GM19455 (cell line): ENCODE measurements at regions not wholly inside any gene's neighbourhood (a gene's known extent, or its start where the extent isn't known, plus 50 kb on each side); places are given as distances from the start of the nearest gene placed in this dataset.

Experiments used
- ATAC-seq: cut with Tn5 transposase; IDR thresholded peaks from one replicate; pipeline ENCODE4 v1.9.1; 2021; ENCODE audit not compliant: unreplicated experiment

DNA sequence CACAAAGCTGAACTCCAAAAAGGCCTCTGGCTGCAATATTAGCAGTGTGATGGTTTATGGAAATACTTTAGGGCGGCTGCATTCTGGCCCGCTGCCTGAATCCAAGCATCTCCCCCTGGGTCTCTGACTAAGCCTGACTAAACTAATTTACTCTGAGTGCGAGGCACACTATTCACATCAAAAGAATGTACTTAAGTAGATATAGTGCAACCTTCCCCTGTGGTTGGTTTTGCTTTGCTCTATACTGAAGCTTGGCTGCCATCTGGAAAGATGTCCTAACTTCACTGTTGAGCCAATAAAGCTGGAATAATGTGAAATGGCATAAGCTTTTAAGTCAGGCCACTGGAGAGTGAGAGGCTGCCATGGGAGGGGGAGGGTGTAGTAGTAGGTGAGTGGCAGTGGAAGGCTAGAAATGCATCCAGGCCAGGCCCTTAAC is 321.6 kb downstream of the AASDHPPT start:
- no peak for ATAC-seq

DNA sequence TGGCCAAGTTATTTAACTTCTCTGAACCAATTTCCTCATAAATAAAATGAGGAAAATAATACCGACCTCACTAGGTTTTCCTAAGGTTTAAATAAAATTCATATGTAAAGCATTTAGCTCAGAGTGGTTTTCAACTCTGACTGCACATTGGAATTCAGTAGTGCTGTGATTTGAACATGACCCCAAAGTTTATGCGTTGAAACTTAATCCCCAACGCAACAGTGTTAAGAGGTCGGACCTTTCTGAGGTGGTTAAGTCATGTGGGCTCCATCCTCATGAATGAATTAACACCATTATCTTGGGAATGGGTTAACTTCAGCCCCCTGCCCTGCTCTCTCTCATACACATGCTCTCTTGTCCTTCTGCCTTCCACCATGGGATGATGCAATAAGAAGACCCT is 322.2 kb downstream of the AASDHPPT start:
- no peak for ATAC-seq

DNA sequence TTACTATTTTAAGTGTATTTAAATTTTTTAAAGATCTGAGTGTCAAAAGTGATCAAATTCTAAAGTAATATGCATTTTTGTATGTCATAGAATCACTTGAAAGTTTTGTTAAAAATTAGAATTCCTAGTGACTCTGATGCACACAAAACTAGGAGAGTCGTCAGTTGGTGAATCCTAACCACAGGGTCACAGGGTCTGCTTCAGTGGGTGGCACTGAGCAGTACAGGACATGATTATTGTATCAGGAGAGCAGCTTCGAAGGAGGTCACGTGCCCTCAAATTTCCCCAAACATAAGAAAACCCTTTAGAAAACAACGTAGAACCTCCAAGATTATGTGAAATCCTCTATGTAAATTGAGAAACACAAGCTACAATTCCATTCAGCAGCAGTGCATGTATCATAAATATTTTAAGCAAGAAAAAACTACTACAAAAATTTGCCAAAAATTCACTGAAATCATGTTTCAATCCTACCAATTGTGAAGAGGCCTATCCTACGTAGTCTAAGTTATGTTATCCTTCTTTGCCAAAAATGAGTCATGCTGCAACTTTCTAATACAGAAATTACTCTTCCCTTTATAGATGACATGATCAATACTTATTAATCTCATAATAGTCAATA is 323.6 kb downstream of the AASDHPPT start:
- ATAC-seq = no peak

DNA sequence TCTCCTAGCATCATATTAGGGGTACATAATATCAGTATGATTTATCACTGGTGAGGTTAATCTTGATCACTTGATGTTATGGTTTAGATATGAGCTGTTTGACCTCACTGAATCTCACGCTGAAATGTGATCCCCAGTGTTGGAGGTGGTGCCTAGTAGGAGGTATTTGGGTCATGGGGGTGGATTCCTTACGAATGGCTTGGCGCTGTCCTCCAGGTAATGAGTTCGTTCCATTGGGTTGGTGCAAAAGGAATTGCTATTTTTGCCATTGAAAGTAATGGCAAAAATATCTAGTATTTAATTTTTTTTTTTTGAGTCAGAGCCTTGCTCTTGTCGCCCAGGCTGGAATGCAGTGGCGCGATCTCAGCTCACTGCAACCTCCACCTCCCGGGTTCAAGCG is 326.3 kb downstream of the AASDHPPT start:
- no peak for ATAC-seq

DNA sequence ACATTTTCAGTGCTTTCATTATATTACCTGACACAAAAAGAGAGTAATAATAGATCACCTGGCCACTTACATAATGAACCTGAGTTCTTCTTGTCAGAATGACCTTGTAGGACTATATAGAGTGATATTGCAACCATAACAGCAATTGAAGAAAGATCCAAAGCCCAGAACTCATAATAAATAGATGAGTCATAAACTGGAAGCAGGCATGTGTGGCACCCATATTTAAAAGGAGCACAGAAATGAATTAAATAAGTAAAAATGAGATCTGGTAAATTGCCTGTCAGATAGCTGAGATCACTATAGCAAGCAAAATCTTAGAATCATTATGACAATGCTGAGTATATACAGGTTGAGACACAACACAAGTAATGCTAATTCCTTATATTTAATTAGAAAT is 331.8 kb downstream of the AASDHPPT start:
- ATAC-seq = no peak

DNA sequence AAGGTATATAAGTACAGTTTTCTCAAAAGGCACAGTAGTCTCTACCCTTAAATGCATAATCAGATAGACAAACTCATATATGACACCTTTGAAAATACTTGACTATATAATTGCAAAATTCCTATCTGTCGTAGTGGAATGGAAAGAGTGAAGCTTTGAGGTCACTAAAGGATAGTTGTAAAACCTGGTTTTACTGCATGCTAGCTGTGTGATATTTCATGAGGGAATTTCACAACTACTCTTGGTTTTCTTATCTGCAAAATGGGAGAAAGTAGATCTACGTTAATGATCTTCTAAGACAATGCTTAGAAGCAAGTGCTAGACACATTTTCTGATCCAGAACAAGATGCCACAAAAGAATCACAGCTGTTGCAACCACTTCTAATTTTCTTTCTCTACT is 332.2 kb downstream of the AASDHPPT start:
- no peak for ATAC-seq

DNA sequence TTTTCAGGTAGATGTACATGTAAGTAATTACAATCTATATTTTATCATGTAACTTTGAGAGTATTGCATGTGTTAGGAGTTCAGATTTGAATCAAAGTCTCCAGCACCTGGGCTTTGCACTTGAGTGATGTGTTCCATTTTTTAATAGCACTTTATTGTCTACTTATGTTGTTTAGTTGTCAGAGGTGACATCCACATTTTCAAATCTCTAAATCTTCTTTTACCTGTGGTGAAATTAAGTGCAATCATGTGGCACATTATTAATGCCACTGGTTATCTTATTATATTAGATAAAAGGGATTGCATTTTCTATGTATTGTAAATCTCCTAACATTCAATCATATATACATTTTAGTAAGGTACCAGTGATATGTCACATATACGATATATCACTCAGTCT is 333.4 kb downstream of the AASDHPPT start:
- ATAC-seq = no peak

DNA sequence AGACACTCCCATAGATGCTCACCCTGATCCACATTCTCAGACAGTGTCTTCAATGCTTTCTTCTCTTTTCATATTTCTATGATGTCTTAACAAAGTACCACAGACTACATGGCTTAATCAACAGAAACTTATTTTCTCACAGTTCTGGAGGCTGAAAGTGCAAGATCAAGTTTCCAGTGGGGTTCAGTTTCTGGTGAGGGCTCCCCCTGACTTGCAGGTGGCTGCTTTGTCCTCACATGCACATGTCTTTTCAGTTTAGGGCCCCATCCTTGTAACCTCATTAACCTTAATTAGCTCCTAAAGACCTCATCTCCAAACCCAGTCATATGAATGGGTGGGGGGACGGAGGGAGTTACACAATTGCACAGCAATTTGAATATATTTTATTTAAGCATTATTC is 335.8 kb downstream of the AASDHPPT start:
- no peak for ATAC-seq

DNA sequence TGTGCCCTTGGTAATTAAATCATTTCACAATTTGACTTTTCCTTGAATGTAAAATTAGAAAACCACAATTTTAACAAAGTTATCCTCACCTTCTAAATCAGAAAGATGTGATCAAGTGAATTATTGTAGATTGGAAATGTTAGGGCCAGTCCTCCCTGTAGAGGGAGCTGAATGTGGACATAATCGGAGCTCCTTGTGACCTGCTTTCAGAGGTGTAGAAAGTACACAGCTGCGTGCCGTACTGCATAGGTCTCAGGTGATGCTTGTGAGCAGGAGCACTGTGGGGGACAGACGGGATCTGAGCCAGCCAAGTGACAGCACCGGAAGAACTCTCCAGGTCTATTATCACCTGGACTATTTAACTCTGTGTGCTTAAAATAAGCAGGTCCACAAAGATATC is 338.0 kb downstream of the AASDHPPT start:
- no peak for ATAC-seq

DNA sequence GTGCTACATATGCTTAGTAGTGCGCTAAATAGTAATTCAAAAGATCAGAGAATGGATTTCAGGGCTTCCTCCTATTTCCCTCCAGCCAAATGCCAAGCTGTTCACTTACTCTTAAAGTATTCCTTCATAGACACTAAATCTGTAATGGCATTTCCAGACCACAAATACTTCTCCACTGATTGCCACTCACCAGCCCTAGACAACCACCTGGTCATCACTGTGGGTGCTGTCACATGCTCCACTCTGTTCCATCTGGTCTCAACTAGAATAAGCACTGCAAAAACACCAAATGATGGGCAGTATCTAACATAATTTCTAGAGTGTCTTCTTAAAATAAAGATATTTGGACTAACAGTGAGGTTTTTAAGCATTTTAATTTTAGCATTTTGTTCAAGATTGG is 341.3 kb downstream of the AASDHPPT start:
- ATAC-seq = no peak

DNA sequence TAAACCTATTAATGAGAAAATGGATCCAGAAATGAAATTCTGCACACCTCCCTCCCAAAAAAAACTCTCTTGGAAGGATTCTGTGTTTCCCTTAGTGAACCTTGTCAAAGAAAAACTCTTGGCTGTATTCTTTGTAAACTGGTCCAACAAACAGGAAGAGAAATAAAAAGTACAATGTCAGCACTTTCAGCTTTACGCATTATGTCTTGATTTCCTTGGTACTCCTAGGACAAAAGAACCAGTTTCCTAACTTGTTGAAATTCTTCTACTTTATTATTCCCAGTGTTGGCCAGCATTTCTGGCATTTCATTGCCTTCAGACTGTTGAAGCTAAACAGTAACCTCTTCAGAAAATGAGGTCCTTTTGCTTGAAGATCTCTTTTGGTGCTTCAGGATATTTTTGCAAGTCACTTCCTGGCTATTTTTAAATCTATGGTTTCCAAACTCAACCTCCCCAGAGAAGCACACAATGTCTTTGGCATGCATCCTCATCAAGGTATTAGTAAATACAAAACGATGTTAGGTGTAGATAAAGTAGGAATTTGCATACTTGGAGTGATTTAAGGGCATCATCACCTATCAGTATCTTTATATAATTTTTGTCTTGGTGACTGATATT is 342.7 kb downstream of the AASDHPPT start:
- no peak for ATAC-seq

DNA sequence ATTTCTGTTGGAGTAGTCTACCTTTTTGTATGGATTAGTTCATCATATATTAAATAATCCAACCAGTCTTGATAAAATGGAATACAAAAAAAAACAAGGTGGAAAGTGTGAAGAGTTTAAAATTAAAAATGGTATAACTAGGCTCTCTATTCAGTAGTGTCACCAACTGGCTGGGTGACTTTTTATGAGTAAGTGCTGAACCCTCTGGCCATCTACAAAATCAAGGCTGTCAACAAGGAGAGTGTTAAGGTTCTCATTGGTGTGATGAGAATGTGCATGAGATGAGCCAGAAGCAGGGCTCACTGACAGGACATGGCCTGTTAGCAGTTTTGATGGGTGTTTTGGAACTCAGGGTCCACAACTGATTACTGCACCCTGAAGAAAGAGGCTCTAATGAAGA is 343.2 kb downstream of the AASDHPPT start:
- no peak for ATAC-seq

DNA sequence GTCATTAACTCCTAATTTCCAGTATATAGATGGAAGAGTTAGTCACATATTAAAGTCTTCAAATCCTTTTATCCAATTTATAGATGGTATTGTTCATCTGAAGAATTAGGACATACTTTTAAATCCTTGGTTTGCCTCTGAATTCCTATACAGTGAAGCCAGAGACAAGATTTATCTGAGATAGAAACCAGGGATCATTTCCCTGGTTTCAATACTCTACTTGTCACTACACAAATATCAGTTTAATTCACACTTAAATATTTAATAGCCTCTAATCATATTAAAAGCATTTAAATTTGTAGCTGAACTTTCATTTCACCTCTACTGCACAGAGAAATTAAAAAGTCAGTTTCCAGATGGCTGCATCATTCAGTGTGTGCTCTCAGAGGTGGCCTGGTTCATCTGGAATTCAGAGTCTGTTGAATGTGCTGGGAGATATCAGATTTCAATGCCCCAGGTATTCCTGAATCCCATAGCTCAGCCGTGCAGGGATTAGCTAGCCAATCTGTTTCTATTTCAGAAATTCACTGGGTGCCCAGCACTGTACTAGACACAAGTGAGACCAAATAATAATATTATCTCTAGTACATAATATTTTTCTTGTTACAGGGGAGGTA is 344.3 kb downstream of the AASDHPPT start:
- no peak for ATAC-seq

DNA sequence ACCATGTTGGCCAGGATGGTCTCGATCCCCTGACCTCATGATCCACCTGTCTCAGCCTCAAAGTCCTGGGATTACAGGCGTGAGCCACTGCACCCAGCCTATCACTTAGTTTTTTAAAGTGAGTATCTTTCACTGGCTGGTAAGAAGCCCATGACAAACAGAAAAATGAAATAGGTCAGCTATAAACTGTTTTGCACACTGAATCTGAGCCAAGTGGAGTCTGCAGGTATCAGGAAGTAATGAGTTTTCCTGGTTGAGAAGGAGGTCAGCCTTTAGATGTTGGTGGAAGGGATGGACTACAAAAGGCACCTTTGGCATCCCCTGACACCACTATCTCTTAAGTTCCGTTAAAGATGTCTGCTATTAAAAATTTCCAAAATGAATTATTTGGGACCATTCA is 345.1 kb downstream of the AASDHPPT start:
- no peak for ATAC-seq

DNA sequence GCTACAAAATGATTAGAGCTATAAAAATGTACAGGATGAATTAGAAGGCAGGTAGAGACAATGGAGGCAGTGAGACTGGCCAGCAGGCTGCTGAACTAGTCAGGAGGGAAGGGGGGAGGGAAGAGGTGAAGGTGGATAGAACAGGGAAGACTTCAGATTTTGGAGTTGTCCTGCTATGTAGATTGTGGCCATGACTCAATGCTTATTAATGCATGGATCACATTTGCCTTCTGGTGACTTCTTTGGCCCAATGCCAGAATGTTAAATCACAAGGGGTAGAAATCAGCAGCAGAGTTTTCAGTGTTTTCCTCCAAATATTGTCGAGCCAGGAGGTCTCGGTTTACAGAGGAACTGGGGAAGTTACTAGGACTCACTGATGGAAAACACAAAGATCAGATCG is 346.6 kb downstream of the AASDHPPT start:
- no peak for ATAC-seq

DNA sequence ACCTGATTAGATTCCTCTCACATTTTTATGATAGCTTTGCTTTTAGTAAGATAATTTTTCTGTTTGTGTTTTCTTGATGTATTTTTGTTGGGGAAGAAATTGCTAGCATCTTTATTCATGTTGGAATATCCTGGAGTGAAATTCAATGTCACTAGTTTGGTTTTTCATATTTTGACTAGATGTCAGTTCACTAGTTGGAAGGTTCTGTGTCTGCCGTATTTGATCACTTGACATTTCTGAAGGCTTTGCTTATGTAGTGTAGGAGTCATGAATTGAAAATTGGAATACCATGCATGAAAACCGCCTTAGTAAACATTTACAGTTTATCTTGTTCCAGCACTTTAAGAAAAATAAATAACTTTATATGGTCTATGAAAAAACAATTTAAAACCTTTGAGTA is 348.4 kb downstream of the AASDHPPT start:
- no peak for ATAC-seq

DNA sequence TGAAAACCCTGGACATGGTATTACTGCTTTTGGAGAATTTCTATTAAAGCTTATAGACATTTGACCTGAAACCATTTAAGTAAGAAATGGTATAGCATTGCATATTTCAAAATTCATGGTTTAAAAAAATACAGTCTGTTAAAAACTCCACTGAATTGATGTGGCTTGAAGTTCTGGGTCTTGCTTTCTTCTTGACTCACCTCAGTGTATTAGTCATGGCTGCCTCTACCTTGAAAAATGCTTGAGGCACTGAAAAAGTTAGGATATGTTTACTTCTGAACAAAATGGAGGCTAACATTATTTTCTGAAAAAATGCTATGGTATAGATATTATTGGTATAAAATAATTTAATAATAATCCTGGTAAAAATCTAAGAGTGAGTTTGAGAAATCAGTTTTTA is 349.2 kb downstream of the AASDHPPT start:
- no peak for ATAC-seq

DNA sequence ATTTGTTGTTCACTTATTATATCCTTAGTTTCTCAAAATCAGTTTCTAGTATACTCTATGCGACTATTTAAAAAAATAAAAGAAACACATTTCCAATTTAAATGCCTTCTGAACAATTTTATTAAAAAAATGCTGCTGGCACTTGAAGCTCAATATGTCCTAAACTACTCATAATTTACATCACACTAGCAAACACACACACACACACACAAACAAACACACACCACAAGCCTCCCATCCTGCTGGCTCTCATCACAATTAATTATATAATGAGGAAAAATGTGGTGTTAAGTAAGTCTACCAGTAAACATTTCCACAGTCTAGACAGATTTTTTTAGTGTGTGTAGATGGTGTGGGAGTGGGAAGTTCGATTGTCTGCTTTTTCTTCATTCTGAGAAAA is 350.3 kb downstream of the AASDHPPT start:
- no peak for ATAC-seq

DNA sequence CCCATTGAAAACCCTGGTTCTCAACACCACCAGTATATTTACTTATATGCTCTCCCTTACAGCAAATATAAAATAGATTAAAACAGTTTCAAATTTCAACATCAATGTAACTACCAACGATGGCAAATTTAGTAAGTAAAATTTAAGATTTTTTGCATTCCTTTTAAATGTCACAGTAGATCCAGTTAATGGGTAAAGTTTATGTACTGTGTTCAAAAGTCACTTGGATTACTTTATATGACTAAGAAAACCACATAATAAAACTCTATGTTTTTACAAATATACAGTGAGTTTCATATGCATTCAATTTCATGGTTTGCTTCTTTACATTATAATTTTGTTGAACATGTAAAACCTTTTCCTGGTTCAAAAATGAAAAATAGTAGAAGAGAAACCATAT is 364.6 kb downstream of the AASDHPPT start:
- ATAC-seq = no peak

DNA sequence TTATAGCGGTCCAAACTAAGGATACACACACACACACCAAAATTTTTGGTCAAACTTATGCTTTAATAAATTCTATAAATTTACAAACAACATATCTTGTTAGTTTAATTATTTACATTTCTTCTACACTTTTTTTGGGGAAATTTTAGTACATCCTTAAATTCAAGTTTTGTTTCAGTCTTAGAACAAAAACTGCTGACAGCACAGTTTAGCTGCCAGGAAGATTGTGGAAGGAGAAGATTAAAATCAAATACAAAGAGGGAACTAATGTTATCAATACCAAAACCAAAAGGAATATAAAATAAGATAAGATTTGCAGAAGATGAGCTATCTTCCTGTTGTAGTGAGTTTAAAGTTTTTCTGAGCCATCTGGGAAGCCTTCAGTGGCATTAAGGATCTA is 368.8 kb downstream of the AASDHPPT start:
- no peak for ATAC-seq

DNA sequence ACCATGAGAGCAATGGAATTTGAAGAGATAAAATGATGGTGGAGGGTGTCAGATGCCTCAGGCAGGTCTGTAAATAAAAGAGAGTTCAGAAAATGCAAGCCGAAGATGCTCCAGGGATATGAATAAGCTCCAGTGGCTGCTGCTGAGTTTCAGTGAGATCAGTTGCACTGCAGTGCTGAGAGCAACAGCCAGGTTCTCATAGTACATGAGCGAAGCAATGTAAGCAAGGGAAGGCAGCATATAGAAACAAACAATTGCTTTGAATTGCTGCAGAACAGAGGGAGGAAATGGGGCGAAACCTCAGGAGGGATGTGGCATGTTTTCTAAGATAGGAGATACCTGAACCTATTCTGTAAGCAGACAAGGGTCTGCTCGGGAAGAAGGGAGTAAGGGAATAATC is 369.5 kb downstream of the AASDHPPT start:
- ATAC-seq = no peak

DNA sequence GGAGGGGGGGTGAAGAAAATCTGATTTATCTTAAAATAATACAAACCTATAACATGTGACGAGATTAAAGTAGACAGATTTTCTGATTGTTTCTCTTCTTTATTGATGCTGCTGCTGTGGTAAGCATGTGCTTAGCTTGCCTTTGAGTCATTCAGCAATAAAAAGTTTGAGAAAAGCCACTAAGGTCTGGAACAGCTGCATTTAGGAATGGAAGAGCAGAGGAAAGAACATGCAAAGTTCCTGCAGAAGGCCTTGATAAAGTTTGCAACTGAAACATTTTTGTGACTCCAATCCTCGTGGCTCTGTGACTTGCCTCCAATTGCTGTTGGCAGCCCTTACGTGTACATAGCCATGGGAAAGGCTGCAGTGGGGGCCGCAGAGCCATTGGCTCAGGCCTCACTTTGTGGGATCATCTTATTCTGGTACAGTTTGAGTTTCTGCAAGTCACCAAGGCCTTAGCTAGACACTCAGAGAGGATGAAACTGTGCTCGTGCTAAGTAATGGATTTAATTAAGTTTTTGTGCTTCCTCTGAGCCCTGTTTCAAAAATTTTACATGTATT is 370.2 kb downstream of the AASDHPPT start:
- no peak for ATAC-seq
